WTC11 (cell line): ENCODE measurements at regions not wholly inside any gene's neighbourhood (a gene's known extent, or its start where the extent isn't known, plus 50 kb on each side); places are given as distances from the start of the nearest gene placed in this dataset.
A peak's percentile ranks its signal among the peaks of the same experiment; 100 is the strongest.

ENCODE experiments used
- ATAC-seq: fragments of 200-7000 bp; cut with Tn5 transposase; 2 replicates; pipeline ENCODE4 v1.10.0; 2021; ENCODE audit warnings: mild to moderate bottlenecking, moderate library complexity
- CTCF ChIA-PET: fragments of 300-600 bp; sonication (Branson Sonifier 250); formaldehyde crosslinking; loops from one replicate; lab custom pipeline; 2021; ENCODE audit warnings: antibody characterized with exemption; lab: Charles Lee
- POLR2A ChIA-PET: fragments of 350-600 bp; sonication (Branson Sonifier 250); formaldehyde crosslinking; loops from one replicate; lab custom pipeline; 2021; ENCODE audit warnings: antibody characterized with exemption; lab: Charles Lee
- DNase-seq: peaks from one replicate; pipeline ENCODE4 v3.0.0; 2021; ENCODE audit warnings: low spot score
- H3K27ac Mint-ChIP-seq: 2 replicates; pipeline ENCODE4 v1.8.0; 2021; ENCODE audit warnings: mixed read lengths
- H3K27me3 Mint-ChIP-seq: 2 replicates; pipeline ENCODE4 v1.8.0; 2021; ENCODE audit warnings: low read depth, mild to moderate bottlenecking, moderate library complexity, mixed read lengths
- H3K36me3 Mint-ChIP-seq: 2 replicates; pipeline ENCODE4 v1.8.0; 2021; ENCODE audit warnings: mixed read lengths
- H3K4me1 Mint-ChIP-seq: 2 replicates; pipeline ENCODE4 v1.8.0; 2022; ENCODE audit warnings: mixed read lengths
- H3K4me3 Mint-ChIP-seq: 2 replicates; pipeline ENCODE4 v1.8.0; 2021; ENCODE audit warnings: mild to moderate bottlenecking, moderate library complexity, mixed read lengths
- H3K9me3 Mint-ChIP-seq: 2 replicates; pipeline ENCODE4 v1.8.0; 2021; ENCODE audit warnings: mixed read lengths
- AFF4 ChIP-seq: sonication (generic); formaldehyde crosslinking; IDR thresholded peaks from 2 replicates; pipeline ENCODE4 v1.8.1; 2023; ENCODE audit warnings: mild to moderate bottlenecking, missing genetic modification reagents, borderline replicate concordance
- ATF6 ChIP-seq: sonication (generic); formaldehyde crosslinking; IDR thresholded peaks from 2 replicates; pipeline ENCODE4 v1.8.1; 2023; ENCODE audit warnings: mild to moderate bottlenecking, missing genetic modification reagents
- E2F1 ChIP-seq: sonication (generic); formaldehyde crosslinking; IDR thresholded peaks from 2 replicates; pipeline ENCODE4 v1.8.0; 2022; ENCODE audit warnings: mild to moderate bottlenecking, missing genetic modification reagents
- FOXP4 ChIP-seq: sonication (generic); formaldehyde crosslinking; IDR thresholded peaks from 2 replicates; pipeline ENCODE4 v1.8.0; 2022; ENCODE audit warnings: mild to moderate bottlenecking, missing genetic modification reagents
- KAT7 ChIP-seq: sonication (generic); formaldehyde crosslinking; IDR thresholded peaks from 2 replicates; pipeline ENCODE4 v1.8.1; 2023; ENCODE audit warnings: missing genetic modification reagents, mild to moderate bottlenecking, borderline replicate concordance
- MYBL2 ChIP-seq: sonication (generic); formaldehyde crosslinking; IDR thresholded peaks from 2 replicates; pipeline ENCODE4 v1.8.1; 2023; ENCODE audit warnings: mild to moderate bottlenecking, moderate library complexity, missing genetic modification reagents
- RORB ChIP-seq: fragments of 250-450 bp; sonication (Bioruptor Pico); IDR thresholded peaks from 2 replicates; pipeline ENCODE4 v1.9.0; 2021; ENCODE audit warnings: mild to moderate bottlenecking
- SMAD3 ChIP-seq: sonication (generic); formaldehyde crosslinking; IDR thresholded peaks from 2 replicates; pipeline ENCODE4 v1.8.0; 2022; ENCODE audit warnings: missing genetic modification reagents, mild to moderate bottlenecking, borderline replicate concordance
- SP1 ChIP-seq: sonication (generic); formaldehyde crosslinking; conservative IDR thresholded peaks from 2 replicates; pipeline ENCODE4 v1.8.1; 2022; ENCODE audit warnings: missing genetic modification reagents
- TCF7 ChIP-seq: sonication (generic); formaldehyde crosslinking; IDR thresholded peaks from 2 replicates; pipeline ENCODE4 v1.8.0; 2022; ENCODE audit warnings: mild to moderate bottlenecking, low read depth, missing genetic modification reagents, moderate library complexity
- TP53 ChIP-seq: sonication (generic); formaldehyde crosslinking; IDR thresholded peaks from 2 replicates; pipeline ENCODE4 v1.8.1; 2023; ENCODE audit warnings: mild to moderate bottlenecking, missing genetic modification reagents
- ZBTB43 ChIP-seq: sonication (generic); formaldehyde crosslinking; IDR thresholded peaks from 2 replicates; pipeline ENCODE4 v1.8.1; 2023; ENCODE audit warnings: mild to moderate bottlenecking, missing genetic modification reagents
- TF ChIP-seq, protein P1 (sequence below): fragments of 250-450 bp; sonication (Bioruptor Pico); IDR thresholded peaks from 2 replicates; pipeline ENCODE4 v1.8.0; 2021; ENCODE audit warnings: mild to moderate bottlenecking
- TF ChIP-seq, protein P2 (sequence below): fragments of 250-450 bp; sonication (Bioruptor Pico); conservative IDR thresholded peaks from 2 replicates; pipeline ENCODE4 v1.9.0; 2021; ENCODE audit warnings: mild to moderate bottlenecking
- TF ChIP-seq, protein P3 (sequence below): fragments of 250-450 bp; sonication (Bioruptor Pico); IDR thresholded peaks from 2 replicates; pipeline ENCODE4 v2.1.2; 2022; ENCODE audit warnings: mild to moderate bottlenecking, moderate library complexity
- TF ChIP-seq, protein P4 (sequence below): sonication (generic); formaldehyde crosslinking; IDR thresholded peaks from 2 replicates; pipeline ENCODE4 v1.8.0; 2022; ENCODE audit warnings: mild to moderate bottlenecking, missing genetic modification reagents

GRCh38 chr3:99163314-99163713 is 261.8 kb upstream of the DCBLD2 start:
- Mint-ChIP-seq H3K36me3 (peaks cover 18% of the 10 kb centered on the region), H3K27me3 (no peaks in the 10 kb centered on the region; the same call in 1 of the 2 replicates), H3K4me3 (no peak overlapping the region), H3K9me3 (peaks cover 29% of the 10 kb centered on the region), H3K4me1 (no peaks in the 10 kb centered on the region), H3K27ac (no peak overlapping the region)
- CTCF ChIA-PET: interaction anchor here (0.6 to 2.4 kb wide), 2 partner anchors 10 to 336 kb away, joined by 3 to 15 read pairs; no protein-coding TSS in a partner anchor
- ATAC-seq: peak; percentile 46; the same call in 1 of the 2 replicates
- POLR2A ChIA-PET: no interaction called here
- TF ChIP-seq, protein P1, sequence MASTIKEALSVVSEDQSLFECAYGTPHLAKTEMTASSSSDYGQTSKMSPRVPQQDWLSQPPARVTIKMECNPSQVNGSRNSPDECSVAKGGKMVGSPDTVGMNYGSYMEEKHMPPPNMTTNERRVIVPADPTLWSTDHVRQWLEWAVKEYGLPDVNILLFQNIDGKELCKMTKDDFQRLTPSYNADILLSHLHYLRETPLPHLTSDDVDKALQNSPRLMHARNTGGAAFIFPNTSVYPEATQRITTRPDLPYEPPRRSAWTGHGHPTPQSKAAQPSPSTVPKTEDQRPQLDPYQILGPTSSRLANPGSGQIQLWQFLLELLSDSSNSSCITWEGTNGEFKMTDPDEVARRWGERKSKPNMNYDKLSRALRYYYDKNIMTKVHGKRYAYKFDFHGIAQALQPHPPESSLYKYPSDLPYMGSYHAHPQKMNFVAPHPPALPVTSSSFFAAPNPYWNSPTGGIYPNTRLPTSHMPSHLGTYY (CRISPR knock-in tag): no peak
- no peak for TF ChIP-seq FOXP4 (CRISPR knock-in tag)
- no peak for TF ChIP-seq TP53 (CRISPR knock-in tag)
- TF ChIP-seq RORB (CRISPR knock-in tag): no peak
- no peak for TF ChIP-seq ZBTB43 (CRISPR knock-in tag)
- TF ChIP-seq, protein P2, sequence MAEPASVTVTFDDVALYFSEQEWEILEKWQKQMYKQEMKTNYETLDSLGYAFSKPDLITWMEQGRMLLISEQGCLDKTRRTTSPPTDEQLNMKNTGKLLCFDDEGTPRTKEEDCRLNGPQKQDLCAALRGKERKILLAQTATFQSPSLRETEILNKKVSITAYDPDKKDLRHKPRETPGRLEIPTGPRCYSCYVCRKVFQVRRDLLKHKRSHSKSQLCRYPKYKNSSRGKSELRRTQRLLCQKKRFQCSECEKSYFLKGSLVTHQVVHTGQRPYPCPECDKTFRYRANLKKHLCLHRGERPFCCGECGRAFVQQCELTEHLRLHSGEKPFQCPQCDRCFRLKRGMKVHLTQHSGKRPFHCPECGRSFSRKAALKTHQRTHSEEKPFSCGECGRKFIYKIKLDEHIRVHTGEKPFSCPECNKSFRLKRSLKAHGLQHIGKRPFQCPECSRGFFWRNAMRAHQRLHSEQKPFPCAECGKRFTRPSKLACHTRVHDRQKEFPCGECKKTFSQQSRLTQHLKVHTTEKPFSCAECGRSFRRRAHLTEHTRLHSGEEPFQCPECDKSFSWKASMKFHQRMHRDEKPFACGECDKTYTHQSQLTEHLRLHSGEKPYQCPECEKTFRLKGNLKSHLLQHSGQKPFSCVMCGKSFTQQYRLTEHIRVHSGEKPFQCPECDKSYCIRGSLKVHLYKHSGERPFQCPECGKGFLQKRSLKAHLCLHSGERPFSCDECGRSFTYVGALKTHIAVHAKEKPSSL: no peak
- TF ChIP-seq E2F1 (CRISPR knock-in tag): no peak
- no peak for TF ChIP-seq TCF7
- TF ChIP-seq MYBL2 (CRISPR knock-in tag): no peak
- no peak for DNase-seq

DNA sequence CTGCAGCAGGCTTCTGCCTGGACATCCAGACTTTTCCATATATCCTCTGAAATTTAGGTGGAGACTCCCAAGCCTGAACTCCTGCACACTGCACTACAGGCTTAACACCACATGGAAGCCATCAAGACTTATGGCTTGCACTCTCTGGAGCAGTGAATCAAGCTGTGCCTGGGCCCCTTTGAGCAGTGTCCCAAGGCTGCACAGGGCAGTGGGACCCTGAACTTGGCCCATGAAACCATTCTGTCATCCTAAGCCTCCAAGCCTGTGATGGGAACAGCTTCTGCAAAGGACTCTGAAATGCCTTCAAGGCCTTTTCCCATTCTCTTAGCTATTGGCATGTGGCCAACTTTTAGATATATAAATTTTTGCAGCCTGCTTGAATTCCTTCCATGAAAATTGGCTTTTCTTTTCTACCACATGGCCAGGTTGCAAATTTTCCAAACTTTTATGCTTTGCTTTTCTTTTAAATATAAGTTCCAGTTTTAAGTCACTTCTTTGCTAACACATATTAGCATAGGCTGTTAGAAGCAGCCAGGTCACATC is 257.8 kb upstream of the DCBLD2 start:
- no peak for DNase-seq
- H3K36me3 Mint-ChIP-seq: peaks cover 51% of the 10 kb centered on the region
- peaks cover 7% of the 10 kb centered on the region for H3K4me1 Mint-ChIP-seq
- H3K9me3 Mint-ChIP-seq: peaks cover 63% of the 10 kb centered on the region
- H3K27ac Mint-ChIP-seq: no peak overlapping the region
- POLR2A ChIA-PET: no interaction called here
- no peak for TF ChIP-seq SMAD3 (CRISPR knock-in tag)
- TF ChIP-seq SP1 (CRISPR knock-in tag): no peak
- TF ChIP-seq, protein P3, sequence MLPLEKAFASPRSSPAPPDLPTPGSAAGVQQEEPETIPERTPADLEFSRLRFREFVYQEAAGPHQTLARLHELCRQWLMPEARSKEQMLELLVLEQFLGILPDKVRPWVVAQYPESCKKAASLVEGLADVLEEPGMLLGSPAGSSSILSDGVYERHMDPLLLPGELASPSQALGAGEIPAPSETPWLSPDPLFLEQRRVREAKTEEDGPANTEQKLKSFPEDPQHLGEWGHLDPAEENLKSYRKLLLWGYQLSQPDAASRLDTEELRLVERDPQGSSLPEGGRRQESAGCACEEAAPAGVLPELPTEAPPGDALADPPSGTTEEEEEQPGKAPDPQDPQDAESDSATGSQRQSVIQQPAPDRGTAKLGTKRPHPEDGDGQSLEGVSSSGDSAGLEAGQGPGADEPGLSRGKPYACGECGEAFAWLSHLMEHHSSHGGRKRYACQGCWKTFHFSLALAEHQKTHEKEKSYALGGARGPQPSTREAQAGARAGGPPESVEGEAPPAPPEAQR (CRISPR knock-in tag): no peak
- TF ChIP-seq KAT7 (CRISPR knock-in tag): no peak
- TF ChIP-seq ATF6 (CRISPR knock-in tag): no peak
- no peak for TF ChIP-seq TCF7
- no peak for TF ChIP-seq AFF4
- TF ChIP-seq, protein P4, sequence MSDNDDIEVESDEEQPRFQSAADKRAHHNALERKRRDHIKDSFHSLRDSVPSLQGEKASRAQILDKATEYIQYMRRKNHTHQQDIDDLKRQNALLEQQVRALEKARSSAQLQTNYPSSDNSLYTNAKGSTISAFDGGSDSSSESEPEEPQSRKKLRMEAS (CRISPR knock-in tag): no peak
- no peak for ATAC-seq
- no peak overlapping the region for H3K4me3 Mint-ChIP-seq
- CTCF ChIA-PET: no interaction called here
- H3K27me3 Mint-ChIP-seq: peaks cover 7% of the 10 kb centered on the region; the same call in 1 of the 2 replicates
